ENCODE measurements at regions not wholly inside any gene's neighbourhood (a gene's known extent, or its start where the extent isn't known, plus 50 kb on each side); places are given as distances from the start of the nearest gene placed in this dataset.

DNA sequence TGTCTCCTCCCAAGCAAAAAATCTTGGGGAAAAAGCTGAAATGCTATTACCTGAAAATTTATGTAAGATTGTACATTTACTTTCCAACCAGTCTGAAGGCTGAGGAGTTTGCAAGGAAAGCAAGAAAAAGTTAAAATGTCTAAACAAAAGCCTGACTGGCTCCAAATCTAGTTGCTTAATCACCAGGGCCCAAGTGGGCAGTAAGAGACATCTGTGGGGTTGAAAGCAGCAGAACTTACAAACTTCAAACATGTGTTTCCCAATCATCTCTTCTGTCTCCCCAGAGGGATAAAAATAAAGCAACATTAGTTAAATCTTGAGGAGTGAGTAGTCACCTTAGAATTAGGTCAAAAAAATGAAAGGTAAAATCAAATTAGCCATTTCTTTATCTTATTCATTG lies 98.6 kb downstream of the OGFRL1 start:
- TF ChIP-seq CTCF (IDR thresholded peaks at IDR 0.05) (no peak), POLR2A (IDR thresholded peaks at IDR 0.05) (no peak)
